ENCODE measurements at regions not wholly inside any gene's neighbourhood (a gene's known extent, or its start where the extent isn't known, plus 50 kb on each side); places are given as distances from the start of the nearest gene placed in this dataset.

DNA sequence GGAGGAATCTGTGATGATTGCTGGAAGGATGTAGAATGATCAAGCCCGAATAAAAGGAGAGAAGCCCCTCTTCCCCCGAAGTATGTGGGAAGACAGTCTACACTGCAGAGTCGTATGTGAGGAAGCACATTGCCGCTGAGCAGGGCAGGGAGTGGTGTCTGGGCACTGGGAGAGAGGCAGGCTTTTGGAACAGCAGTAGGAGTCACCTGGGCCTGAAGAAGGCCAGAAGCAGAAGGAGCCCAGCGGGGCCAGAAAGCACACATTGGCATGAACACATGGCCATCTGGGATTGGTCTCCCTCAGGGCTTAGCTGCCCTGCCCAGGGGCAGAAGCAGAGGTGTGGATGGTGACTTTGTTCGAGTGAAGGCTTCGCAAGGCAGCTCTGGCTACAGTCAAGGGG lies 162.8 kb downstream of the ERCC6L2 start:
- TF ChIP-seq, protein P1, sequence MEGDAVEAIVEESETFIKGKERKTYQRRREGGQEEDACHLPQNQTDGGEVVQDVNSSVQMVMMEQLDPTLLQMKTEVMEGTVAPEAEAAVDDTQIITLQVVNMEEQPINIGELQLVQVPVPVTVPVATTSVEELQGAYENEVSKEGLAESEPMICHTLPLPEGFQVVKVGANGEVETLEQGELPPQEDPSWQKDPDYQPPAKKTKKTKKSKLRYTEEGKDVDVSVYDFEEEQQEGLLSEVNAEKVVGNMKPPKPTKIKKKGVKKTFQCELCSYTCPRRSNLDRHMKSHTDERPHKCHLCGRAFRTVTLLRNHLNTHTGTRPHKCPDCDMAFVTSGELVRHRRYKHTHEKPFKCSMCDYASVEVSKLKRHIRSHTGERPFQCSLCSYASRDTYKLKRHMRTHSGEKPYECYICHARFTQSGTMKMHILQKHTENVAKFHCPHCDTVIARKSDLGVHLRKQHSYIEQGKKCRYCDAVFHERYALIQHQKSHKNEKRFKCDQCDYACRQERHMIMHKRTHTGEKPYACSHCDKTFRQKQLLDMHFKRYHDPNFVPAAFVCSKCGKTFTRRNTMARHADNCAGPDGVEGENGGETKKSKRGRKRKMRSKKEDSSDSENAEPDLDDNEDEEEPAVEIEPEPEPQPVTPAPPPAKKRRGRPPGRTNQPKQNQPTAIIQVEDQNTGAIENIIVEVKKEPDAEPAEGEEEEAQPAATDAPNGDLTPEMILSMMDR (IDR thresholded peaks at IDR 0.05; ENCODE audit: low read depth, low read length, poor library complexity, severe bottlenecking): no peak
- no peak for TF ChIP-seq EZH2phosphoT487 (IDR thresholded peaks at IDR 0.05; ENCODE audit: borderline replicate concordance, low read length)

Data from DOHH2 (cell line).